DOHH2 (cell line): ENCODE measurements at regions not wholly inside any gene's neighbourhood (a gene's known extent, or its start where the extent isn't known, plus 50 kb on each side); places are given as distances from the start of the nearest gene placed in this dataset.

Experiments
- H3F3A ChIP-seq: fragments of 200-600 bp; sonication (generic), shearing (Covaris generic); 2 replicates; pipeline ENCODE4 v1.6.0; 2016; ENCODE audit warnings: antibody characterized with exemption, mild to moderate bottlenecking; ENCODE audit not compliant: control insufficient read depth, insufficient read depth
- H3K27ac ChIP-seq: fragments of 200-600 bp; sonication (generic); 2 replicates; pipeline ENCODE4 v1.5.1; 2014; ENCODE audit warnings: low read depth, mild to moderate bottlenecking, low read length, moderate library complexity
- H3K27me3 ChIP-seq: fragments of 200-600 bp; sonication (generic); 2 replicates; pipeline ENCODE4 v1.6.1; 2014; ENCODE audit warnings: mild to moderate bottlenecking, low read length, mixed read lengths; ENCODE audit not compliant: control insufficient read depth
- H3K36me3 ChIP-seq: fragments of 200-600 bp; sonication (generic); 2 replicates; pipeline ENCODE4 v1.6.1; 2014; ENCODE audit warnings: mild to moderate bottlenecking, low read length, moderate library complexity, mixed read lengths; ENCODE audit not compliant: control insufficient read depth
- H3K4me1 ChIP-seq: fragments of 200-600 bp; sonication (generic); 2 replicates; pipeline ENCODE4 v1.6.1; 2014; ENCODE audit warnings: mild to moderate bottlenecking, low read length, mixed read lengths; ENCODE audit not compliant: control insufficient read depth
- H3K4me2 ChIP-seq: fragments of 200-600 bp; sonication (generic); 2 replicates; pipeline ENCODE4 v1.6.0; 2014; ENCODE audit warnings: mild to moderate bottlenecking, low read length, moderate library complexity
- H3K4me3 ChIP-seq: fragments of 200-600 bp; sonication (generic); 2 replicates; pipeline ENCODE4 v1.5.1; 2014; ENCODE audit warnings: mild to moderate bottlenecking, low read length, mixed read lengths
- H3K79me2 ChIP-seq: fragments of 200-600 bp; sonication (generic); 2 replicates; pipeline ENCODE4 v1.6.1; 2014; ENCODE audit warnings: mild to moderate bottlenecking, low read length, mixed read lengths; ENCODE audit not compliant: control insufficient read depth
- H3K9me2 ChIP-seq: fragments of 200-600 bp; sonication (generic); replicated peaks from 2 replicates; pipeline ENCODE4 v1.6.1; 2014; ENCODE audit warnings: mild to moderate bottlenecking, low read length, mixed read lengths; ENCODE audit not compliant: control insufficient read depth
- H3K9me3 ChIP-seq: fragments of 200-600 bp; sonication (generic); 2 replicates; pipeline ENCODE4 v1.6.1; 2014; ENCODE audit warnings: antibody characterized with exemption, low read length, mixed read lengths; ENCODE audit not compliant: control insufficient read depth, insufficient read depth
- H4K20me1 ChIP-seq: fragments of 200-600 bp; sonication (generic); 2 replicates; pipeline ENCODE4 v1.6.0; 2014; ENCODE audit warnings: low read depth, mild to moderate bottlenecking, antibody characterized with exemption, low read length, moderate library complexity; ENCODE audit not compliant: control insufficient read depth, insufficient read depth
- CTCF ChIP-seq: fragments of 200-600 bp; sonication (generic); IDR thresholded peaks from one replicate; pipeline ENCODE4 v1.5.1; 2014; ENCODE audit warnings: antibody characterized with exemption, mild to moderate bottlenecking, low read depth, low read length; ENCODE audit not compliant: poor library complexity, severe bottlenecking
- EZH2phosphoT487 ChIP-seq: fragments of 200-600 bp; sonication (generic); IDR thresholded peaks from 2 replicates; pipeline ENCODE4 v1.6.1; 2017; ENCODE audit warnings: borderline replicate concordance, mild to moderate bottlenecking, antibody characterized with exemption, low read length, moderate library complexity, mixed read lengths

DNA sequence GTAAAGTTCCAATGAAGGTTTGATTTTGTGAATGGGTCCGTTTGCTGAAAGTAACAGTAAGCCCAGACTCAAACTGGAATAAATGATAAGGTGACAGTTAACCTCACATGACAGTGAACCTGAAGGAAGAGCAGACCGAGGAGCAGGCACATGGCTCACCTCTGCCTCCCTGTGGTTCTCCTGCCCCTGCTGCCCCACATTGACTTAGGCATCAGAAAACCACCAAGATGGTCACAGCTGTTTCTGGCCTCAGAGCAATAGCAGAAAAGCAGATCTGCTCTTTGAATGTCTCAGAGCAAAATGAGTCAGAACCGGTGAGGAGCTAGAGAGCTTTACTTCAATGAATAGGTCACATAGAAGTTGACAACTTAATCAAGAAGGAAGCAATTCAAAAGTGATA, 487.6 kb downstream of the METTL4 start:
- H3K4me2 ChIP-seq, result no peak overlapping the region
- no peaks in the 10 kb centered on the region for H3K27me3 ChIP-seq
- H3K79me2 ChIP-seq, result no peaks in the 10 kb centered on the region
- no peaks in the 10 kb centered on the region for H3K9me3 ChIP-seq
- H3K27ac ChIP-seq, result no peak overlapping the region
- no peaks in the 10 kb centered on the region for H3K9me2 ChIP-seq
- H3K4me1 ChIP-seq, result no peaks in the 10 kb centered on the region
- H3F3A ChIP-seq, result no peaks in the 10 kb centered on the region
- no peaks in the 10 kb centered on the region for H3K36me3 ChIP-seq
- no peak overlapping the region for H3K4me3 ChIP-seq
- TF ChIP-seq CTCF (peak; percentile 37), EZH2phosphoT487 (no peak)
- no peaks in the 10 kb centered on the region for H4K20me1 ChIP-seq

DNA sequence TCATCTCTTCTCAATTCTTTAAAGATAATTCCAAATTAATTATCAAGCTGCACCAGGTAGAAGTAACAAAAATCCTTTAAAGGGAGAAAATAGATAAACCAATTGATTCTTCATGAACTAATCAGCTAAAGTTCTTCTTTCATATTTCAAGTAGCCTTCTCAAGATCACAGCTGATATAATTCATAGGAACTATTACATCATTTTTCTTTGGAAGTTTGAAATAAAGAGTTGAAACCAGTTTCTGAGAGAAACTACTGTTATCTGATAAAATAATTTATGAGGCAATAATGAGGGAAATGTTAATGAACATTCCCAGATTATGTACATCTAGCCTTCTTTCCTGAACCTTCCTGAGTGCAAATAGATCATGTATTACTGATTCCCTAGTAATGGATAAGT, 484.9 kb downstream of the METTL4 start:
- no peak for TF ChIP-seq EZH2phosphoT487
- TF ChIP-seq CTCF, result no peak
- Histone ChIP-seq H3K27ac (no peak overlapping the region), H3K4me1 (no peaks in the 10 kb centered on the region), H3K36me3 (no peaks in the 10 kb centered on the region), H3F3A (no peaks in the 10 kb centered on the region), H3K4me3 (no peak overlapping the region), H3K79me2 (no peaks in the 10 kb centered on the region), H4K20me1 (no peaks in the 10 kb centered on the region), H3K4me2 (no peak overlapping the region), H3K27me3 (no peaks in the 10 kb centered on the region), H3K9me3 (no peaks in the 10 kb centered on the region), H3K9me2 (no peaks in the 10 kb centered on the region)

DNA sequence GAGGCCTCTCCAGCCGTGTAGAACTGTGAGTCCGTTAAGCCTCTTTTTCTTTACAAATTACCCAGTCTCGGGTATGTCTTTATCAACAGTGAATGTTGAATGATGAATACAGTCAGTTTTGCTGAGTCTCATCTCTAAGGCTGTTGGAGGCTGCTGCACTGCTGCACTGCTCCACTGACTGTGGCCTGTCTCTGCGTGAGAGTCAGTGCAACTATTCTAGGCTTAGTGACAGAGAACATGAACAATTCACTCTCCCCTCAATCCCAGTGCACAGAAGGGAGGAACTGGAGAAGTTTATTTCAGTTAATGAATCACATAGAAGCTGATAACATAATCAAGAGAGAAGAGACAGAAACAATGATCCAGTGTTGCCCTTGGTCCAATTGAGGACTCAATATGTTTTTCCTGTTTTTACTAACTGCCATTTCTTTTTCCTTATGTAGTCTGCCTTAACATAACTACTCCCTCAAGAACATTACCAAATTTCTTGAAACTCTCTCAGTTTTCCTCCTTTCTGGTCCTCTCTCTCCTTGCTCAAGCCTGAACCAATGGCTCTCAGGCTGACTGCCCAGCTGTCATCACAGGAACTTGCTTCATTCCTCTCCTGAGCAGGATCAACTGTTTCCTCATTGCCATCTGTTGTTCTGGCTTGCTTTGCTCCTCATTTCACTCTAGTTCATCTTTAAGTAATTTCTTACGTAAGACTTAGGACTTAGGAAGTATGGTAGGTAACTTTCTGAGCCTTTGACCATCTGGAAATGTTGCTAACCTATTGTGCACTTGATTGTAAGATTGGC, 483.2 kb downstream of the METTL4 start:
- Histone ChIP-seq H3K79me2 (no peaks in the 10 kb centered on the region), H3K4me3 (no peak overlapping the region), H3F3A (no peaks in the 10 kb centered on the region), H3K9me2 (no peaks in the 10 kb centered on the region), H3K9me3 (no peaks in the 10 kb centered on the region), H3K36me3 (no peaks in the 10 kb centered on the region), H4K20me1 (no peaks in the 10 kb centered on the region), H3K4me2 (no peak overlapping the region), H3K4me1 (no peaks in the 10 kb centered on the region), H3K27ac (no peak overlapping the region), H3K27me3 (no peaks in the 10 kb centered on the region)
- TF ChIP-seq EZH2phosphoT487 (no peak), CTCF (no peak)
